ENCODE measurements at regions not wholly inside any gene's neighbourhood (a gene's known extent, or its start where the extent isn't known, plus 50 kb on each side); places are given as distances from the start of the nearest gene placed in this dataset.

DNA sequence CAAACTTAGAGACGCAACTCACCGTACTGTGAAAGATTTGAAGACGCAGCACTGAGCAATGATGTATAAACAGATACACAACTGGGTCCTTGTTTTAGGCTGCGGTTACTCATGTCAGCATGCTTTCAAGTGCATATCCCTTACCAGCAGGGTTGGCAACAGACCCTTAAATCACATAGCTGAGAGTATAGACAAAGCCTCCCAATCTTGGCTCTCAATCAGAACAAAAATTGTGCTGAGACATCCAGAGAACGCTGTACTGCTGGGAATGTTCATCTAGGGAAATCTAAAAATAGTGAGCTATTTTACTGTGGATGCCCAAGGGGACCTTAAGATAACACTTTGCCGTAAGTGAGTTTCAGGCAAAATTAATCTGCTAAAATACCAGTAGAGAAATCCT, 84.4 kb upstream of the NUDT7 start:
- no peak for TF ChIP-seq CTCF (IDR thresholded peaks at IDR 0.05)
- TF ChIP-seq POLR2AphosphoS5 (IDR thresholded peaks at IDR 0.05): no peak
- TF ChIP-seq POLR2A (IDR thresholded peaks at IDR 0.05): no peak

Data from transverse colon (tissue), 4 donors.